ENCODE measurements at regions not wholly inside any gene's neighbourhood (a gene's known extent, or its start where the extent isn't known, plus 50 kb on each side); places are given as distances from the start of the nearest gene placed in this dataset.

DNA sequence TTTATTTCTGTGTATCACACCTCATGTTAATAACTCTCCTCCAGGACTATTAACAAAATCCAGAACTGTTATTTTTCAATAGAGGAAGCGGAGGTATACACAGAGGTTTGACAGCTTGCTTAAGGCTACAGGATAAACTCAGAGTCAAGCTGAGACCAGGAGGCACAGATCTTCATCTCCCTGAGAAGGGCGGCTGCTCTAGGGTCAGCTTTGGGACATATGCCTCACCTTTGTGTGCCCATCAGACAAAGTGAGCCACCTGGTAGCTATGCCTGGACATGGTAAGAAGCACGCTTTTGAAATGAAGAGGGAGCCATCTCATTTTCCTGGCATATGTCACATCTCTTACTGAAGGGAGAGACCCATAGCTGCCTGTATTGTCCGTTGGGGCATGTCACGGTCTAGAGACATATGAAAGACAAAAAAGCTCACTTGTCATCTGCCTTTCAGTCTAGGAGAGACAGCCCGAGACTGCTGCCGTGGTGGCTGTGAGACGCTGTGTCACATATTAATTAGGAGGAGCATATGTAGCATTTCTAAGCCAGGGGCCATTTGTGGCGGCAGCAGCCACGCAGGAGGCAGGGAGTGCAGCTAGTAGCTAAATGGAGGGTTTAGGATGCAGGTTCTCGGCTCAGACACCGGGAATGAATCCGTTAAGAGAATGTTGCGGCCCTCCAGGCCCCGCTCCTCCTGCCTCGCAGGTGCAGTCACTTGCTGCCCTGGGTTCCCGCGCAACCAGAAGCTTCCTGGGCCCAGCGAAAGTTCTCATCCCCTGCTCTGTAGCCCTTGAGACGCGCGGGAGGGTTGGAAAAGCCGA, 161.3 kb upstream of the C1orf21 start:
- TF ChIP-seq ZNF510 (tag by site-specific recombination; IDR thresholded peaks at IDR 0.05; ENCODE audit: insufficient replicate concordance) (no peak), ZNF776 (tag by site-specific recombination; IDR thresholded peaks at IDR 0.05; ENCODE audit: borderline replicate concordance) (no peak), CTCF (tag by site-specific recombination; IDR thresholded peaks at IDR 0.05) (no peak), ZNF701 (tag by site-specific recombination; IDR thresholded peaks at IDR 0.05) (no peak)
